Gastroesophageal sphincter (tissue), 4 donors: ENCODE measurements at regions not wholly inside any gene's neighbourhood (a gene's known extent, or its start where the extent isn't known, plus 50 kb on each side); places are given as distances from the start of the nearest gene placed in this dataset.

ENCODE experiments used
- ATAC-seq: fragments of 150-250 bp; one replicate; pipeline ENCODE4 v1.9.1; 2016; ENCODE audit warnings: mild to moderate bottlenecking, moderate library complexity
- H3K27ac ChIP-seq, 4 donors: fragments of 200-600 bp; sonication (generic) in 3 of 4; 1 replicate in 3 of 4; 2 replicates in 1 of 4; pipeline ENCODE4 v1.5.1; 2016 to 2019
- H3K27me3 ChIP-seq: fragments of 200-600 bp; sonication (generic); one replicate; pipeline ENCODE4 v1.5.1; 2019
- H3K36me3 ChIP-seq, 2 donors: fragments of 200-600 bp; sonication (generic); one replicate each; pipeline ENCODE4 v1.5.1; 2019; ENCODE audit warnings: control low read depth in 1 of 2
- H3K4me1 ChIP-seq, 3 donors: fragments of 200-600 bp; sonication (generic); 1 replicate in 2 of 3; 2 replicates in 1 of 3; pipeline ENCODE4 v1.5.1; 2016 to 2019; ENCODE audit warnings: control low read depth in 2 of 3
- H3K4me3 ChIP-seq, 2 donors: fragments of 200-600 bp; sonication (generic); one replicate each; pipeline ENCODE4 v1.5.1; 2019; ENCODE audit warnings: mild to moderate bottlenecking in 1 of 2, moderate library complexity in 1 of 2
- H3K9me3 ChIP-seq, 3 donors: fragments of 200-600 bp; sonication (generic); one replicate each; pipeline ENCODE4 v1.5.1; 2017 to 2019; ENCODE audit warnings: control low read depth in 2 of 3
- EP300 ChIP-seq: sonication (generic); formaldehyde crosslinking; IDR thresholded peaks from one replicate; pipeline ENCODE4 v1.6.1; 2017; ENCODE audit warnings: antibody characterized with exemption, mild to moderate bottlenecking
- POLR2A ChIP-seq, 2 donors: fragments of 450-650 bp; IDR thresholded peaks; one replicate each; pipeline ENCODE4 v1.6.1; 2017; ENCODE audit warnings: antibody characterized with exemption in 2 of 2, mild to moderate bottlenecking in 2 of 2, moderate library complexity in 1 of 2
- POLR2AphosphoS5 ChIP-seq: sonication (generic); formaldehyde crosslinking; IDR thresholded peaks from one replicate; pipeline ENCODE4 v1.6.1; 2017; ENCODE audit warnings: antibody characterized with exemption
- WGBS, 2 donors: methylation state at CpG; one replicate each; pipeline ENCODE4 v1.1.5; 2018; ENCODE audit warnings: low coverage in 1 of 2; 5-methylcytosine and 5-hydroxymethylcytosine counted together
- TF ChIP-seq, protein P1 (sequence below), 4 experiments: fragments of 200-600 bp in 2 of 4; fragments of 450-650 bp in 2 of 4; sonication (generic) in 1 of 4; IDR thresholded peaks; one replicate each; pipeline ENCODE4 v1.5.1; 2017 to 2019; ENCODE audit warnings: antibody characterized with exemption in 4 of 4, mild to moderate bottlenecking in 2 of 4, moderate library complexity in 2 of 4

GRCh38 chr14:61965030-61965745 is 203.0 kb downstream of the SNAPC1 start:
- no peak overlapping the region for H3K27ac ChIP-seq
- WGBS, 2 donors, result 61 to 88% methylated on average over 2 of the region's 2 CpGs
- ATAC-seq, result no peak
- H3K27me3 ChIP-seq, result no peaks in the 10 kb centered on the region
- peaks cover 0 to 10% (median 0%) of the 10 kb centered on the region in 3 donors for H3K9me3 ChIP-seq
- TF ChIP-seq, protein P1, sequence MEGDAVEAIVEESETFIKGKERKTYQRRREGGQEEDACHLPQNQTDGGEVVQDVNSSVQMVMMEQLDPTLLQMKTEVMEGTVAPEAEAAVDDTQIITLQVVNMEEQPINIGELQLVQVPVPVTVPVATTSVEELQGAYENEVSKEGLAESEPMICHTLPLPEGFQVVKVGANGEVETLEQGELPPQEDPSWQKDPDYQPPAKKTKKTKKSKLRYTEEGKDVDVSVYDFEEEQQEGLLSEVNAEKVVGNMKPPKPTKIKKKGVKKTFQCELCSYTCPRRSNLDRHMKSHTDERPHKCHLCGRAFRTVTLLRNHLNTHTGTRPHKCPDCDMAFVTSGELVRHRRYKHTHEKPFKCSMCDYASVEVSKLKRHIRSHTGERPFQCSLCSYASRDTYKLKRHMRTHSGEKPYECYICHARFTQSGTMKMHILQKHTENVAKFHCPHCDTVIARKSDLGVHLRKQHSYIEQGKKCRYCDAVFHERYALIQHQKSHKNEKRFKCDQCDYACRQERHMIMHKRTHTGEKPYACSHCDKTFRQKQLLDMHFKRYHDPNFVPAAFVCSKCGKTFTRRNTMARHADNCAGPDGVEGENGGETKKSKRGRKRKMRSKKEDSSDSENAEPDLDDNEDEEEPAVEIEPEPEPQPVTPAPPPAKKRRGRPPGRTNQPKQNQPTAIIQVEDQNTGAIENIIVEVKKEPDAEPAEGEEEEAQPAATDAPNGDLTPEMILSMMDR (IDR thresholded peaks at IDR 0.05), result no peak
- TF ChIP-seq POLR2AphosphoS5 (no peak), EP300 (no peak), POLR2A (IDR thresholded peaks at IDR 0.05) (no peak)
- H3K36me3 ChIP-seq, result no peaks in the 10 kb centered on the region
- H3K4me1 ChIP-seq, result no peaks in the 10 kb centered on the region
- no peak overlapping the region for H3K4me3 ChIP-seq

DNA sequence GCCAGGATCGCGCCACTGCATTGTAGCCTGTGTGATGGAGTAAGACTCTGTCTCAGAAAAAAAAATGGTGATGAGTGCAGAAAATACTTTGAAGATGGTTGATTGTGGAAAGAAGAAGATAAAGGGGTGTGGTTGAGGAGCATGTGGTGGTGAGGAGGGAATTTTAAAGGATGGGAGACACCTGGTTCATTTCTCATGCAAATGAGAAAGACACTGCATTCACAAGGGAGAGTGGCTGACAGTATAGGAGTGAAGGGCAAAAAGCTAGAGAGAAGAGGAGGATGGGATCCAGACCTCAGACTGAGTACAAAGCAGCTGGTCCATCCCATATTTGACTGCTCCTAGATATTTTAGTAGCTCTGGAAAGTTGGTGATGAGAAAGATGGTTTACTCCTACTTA is 206.0 kb downstream of the SNAPC1 start:
- Histone ChIP-seq H3K27me3 (no peaks in the 10 kb centered on the region), H3K27ac (no peak overlapping the region), H3K36me3 (no peaks in the 10 kb centered on the region), H3K4me1 (no peaks in the 10 kb centered on the region), H3K9me3 (peaks cover 0 to 4% (median 0%) of the 10 kb centered on the region in 3 donors), H3K4me3 (no peak overlapping the region)
- 95 to 100% methylated on average over 2 of the region's 2 CpGs for WGBS, 2 donors
- ATAC-seq, result no peak
- TF ChIP-seq, protein P1 (IDR thresholded peaks at IDR 0.05), result no peak

DNA sequence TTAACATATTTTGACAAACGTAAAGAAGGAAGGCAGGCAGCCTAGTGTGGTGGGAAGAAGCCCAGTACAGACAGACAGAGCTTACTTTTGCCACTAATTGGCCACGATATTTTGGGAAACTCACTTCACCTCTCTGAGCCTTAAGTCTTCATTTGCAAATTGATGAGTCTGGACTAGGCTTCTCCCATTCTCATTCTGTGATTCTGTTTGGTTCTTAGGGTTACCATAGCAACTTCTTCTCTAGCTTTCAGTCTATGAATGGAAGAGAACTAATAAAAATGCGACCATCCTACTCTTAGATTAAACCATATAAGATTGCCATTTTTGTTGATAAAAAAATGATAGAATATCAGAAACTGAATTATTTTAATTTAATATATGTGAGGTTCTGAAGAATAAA is 210.5 kb downstream of the SNAPC1 start:
- TF ChIP-seq POLR2AphosphoS5, result no peak
- TF ChIP-seq, protein P1 (IDR thresholded peaks at IDR 0.05), result no peak
- no peak for TF ChIP-seq POLR2A (IDR thresholded peaks at IDR 0.05)
- TF ChIP-seq EP300, result no peak
- Histone ChIP-seq H3K27ac (no peak overlapping the region), H3K27me3 (no peaks in the 10 kb centered on the region), H3K4me3 (no peak overlapping the region), H3K36me3 (no peaks in the 10 kb centered on the region), H3K4me1 (no peaks in the 10 kb centered on the region), H3K9me3 (peaks cover 0 to 13% (median 0%) of the 10 kb centered on the region in 3 donors)
- 49 to 94% methylated on average over 2 to 3 of the region's 3 CpGs for WGBS, 2 donors
- no peak for ATAC-seq

DNA sequence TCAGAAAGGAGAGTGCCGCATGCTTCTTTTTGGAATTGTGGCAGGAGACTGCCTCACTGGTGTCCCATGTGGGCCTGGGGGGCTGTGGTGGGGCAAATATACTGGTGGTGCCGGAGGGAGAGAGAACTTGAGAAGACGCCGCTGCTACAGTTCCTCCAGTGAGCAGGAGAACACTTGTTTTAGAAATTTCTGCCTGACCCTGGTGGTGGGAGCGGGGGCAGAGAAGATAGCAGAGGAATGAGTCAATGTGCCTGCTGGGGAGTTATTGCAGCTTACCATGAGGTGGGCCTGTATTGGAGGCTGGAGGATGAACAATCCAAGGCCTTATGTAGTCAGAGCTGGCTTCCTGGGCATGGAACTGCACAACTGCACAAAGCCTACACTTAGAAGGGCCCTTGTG is 211.8 kb downstream of the SNAPC1 start:
- H3K4me1 ChIP-seq, result no peaks in the 10 kb centered on the region
- H3K27me3 ChIP-seq, result no peaks in the 10 kb centered on the region
- 89 to 100% methylated on average over 2 to 5 of the region's 5 CpGs for WGBS, 2 donors
- TF ChIP-seq POLR2AphosphoS5, result no peak
- no peak for TF ChIP-seq POLR2A (IDR thresholded peaks at IDR 0.05)
- TF ChIP-seq, protein P1 (IDR thresholded peaks at IDR 0.05), result no peak
- TF ChIP-seq EP300, result no peak
- no peaks in the 10 kb centered on the region for H3K36me3 ChIP-seq
- ATAC-seq, result no peak
- H3K9me3 ChIP-seq, result peaks cover 0 to 13% (median 0%) of the 10 kb centered on the region in 3 donors
- no peak overlapping the region for H3K27ac ChIP-seq
- no peak overlapping the region for H3K4me3 ChIP-seq

DNA sequence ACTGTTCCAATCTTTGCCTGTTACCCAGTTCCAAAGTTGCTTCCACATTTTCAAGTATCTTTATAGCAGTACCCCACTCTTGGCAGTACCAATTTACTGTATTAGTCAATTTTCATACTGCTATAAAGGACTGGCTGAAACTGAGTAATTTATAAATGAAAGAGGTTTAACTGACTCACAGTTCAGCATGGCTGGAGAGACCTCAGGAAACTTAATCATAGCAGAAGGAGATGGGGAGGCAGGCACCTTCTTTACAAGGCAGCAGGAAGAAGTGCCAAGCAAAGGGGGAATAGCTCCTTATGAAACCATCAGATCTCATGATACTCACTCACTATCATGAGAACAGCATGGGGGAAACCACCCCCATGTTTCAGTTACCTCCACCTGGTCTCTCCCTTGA is 215.0 kb downstream of the SNAPC1 start:
- Histone ChIP-seq H3K27me3 (no peaks in the 10 kb centered on the region), H3K4me3 (no peak overlapping the region), H3K9me3 (peaks cover 0 to 13% (median 0%) of the 10 kb centered on the region in 3 donors), H3K4me1 (no peaks in the 10 kb centered on the region), H3K36me3 (no peaks in the 10 kb centered on the region), H3K27ac (no peak overlapping the region)
- no peak for TF ChIP-seq EP300
- TF ChIP-seq POLR2A (IDR thresholded peaks at IDR 0.05), result no peak
- TF ChIP-seq POLR2AphosphoS5, result no peak
- TF ChIP-seq, protein P1 (IDR thresholded peaks at IDR 0.05), result no peak
- no peak for ATAC-seq
